ENCODE measurements at regions not wholly inside any gene's neighbourhood (a gene's known extent, or its start where the extent isn't known, plus 50 kb on each side); places are given as distances from the start of the nearest gene placed in this dataset.
A peak's percentile ranks its signal among the peaks of the same experiment; 100 is the strongest.

DNA sequence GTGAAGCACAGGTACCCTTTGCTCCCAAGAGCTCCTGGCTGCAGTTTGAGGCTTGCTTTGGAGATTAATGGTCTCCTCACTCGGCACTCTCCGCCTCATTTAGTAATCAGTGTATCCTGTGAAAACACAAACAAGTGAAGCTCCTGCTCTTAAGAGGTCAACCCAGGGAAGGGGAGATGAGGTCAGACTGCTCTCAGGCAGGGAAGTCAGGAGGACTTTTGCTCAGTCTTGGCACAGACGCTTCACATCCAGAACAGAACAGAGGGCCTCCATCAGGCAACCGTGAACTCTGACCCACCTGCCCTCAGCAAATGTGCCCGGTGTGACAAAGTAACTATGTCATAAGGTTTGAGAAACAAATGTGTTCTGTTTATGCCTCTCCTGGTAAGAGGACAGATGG is 428.8 kb upstream of the JARID2 start:
- ATAC-seq (ENCODE audit: poor library complexity) (no peak), DNase-seq (no peak)
- intact Hi-C loops (cut with DNase I): no loop called here

DNA sequence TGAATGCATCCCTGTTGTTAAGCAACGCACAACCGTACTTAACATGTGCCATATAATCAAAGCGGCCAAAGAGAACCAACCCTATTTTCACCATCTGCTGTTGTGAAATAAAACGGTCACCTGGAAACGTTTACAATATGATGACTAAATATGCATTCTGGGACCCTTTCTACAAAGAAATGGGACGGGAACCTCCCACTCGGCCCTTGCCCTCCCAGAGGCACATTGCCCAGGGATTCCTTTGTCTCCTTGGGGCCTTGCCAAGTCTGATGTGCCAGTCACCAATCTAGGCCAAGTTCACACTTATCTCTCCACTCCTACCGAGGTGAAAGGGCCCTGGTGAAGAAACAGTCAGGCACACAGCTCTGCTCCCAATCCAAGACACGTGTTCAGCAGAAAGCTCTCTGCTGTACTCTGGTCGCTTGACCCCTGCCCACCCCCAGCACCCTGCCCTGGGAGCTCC is 427.4 kb upstream of the JARID2 start:
- DNase-seq: peak; percentile 52
- peak; percentile 85 for ATAC-seq (ENCODE audit: poor library complexity)
- intact Hi-C loops (cut with DNase I): no loop called here

DNA sequence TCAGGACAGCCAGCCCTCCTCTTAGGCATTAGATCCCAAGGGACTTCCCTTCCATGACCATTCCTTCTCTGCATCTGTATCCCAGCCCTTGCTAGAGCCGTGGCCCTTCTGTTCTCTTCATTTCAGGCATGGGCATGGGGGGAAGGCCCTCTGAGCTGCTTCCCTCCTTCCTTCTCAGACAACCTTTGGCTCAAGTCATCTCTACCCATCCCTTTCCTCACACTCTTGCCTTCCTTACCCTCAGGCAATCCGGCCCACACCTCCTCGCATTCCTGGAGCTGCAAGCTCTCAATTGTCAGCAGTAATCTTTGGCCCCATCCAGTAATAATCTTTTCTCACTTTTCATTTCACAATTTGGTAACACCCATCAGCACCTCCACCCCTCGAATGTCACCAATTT is 426.9 kb upstream of the JARID2 start:
- DNase-seq: no peak
- ATAC-seq (ENCODE audit: poor library complexity): peak; percentile 15
- intact Hi-C loops (cut with DNase I): no loop called here

DNA sequence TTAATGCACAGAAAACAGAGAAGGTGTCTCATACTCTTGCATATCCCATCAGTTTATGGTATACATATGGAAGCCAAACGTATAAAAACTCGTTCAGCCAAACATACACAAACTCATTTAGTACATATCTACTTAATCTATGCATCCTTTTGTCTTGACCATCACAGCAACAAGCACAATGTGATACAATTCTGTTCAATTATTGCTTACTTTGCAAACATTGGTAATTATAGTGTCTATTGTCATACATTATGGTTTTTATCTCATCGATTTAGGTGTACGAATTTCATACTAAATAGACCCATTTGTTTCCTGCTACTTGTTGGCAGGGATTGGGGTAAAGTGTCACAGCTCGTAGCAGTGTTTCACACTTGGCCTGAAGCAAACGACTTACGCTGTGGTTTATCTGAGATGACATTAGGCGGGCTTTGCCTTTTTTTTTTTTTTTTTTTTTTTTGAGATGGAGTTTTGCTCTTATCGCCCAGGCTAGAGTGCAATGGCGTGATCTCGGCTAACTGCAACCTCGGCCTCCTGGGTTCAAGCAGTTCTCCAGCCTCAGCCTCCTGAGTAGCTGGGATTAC is 425.9 kb upstream of the JARID2 start:
- intact Hi-C loops (cut with DNase I): no loop called here
- ATAC-seq (ENCODE audit: poor library complexity): no peak
- DNase-seq: no peak

DNA sequence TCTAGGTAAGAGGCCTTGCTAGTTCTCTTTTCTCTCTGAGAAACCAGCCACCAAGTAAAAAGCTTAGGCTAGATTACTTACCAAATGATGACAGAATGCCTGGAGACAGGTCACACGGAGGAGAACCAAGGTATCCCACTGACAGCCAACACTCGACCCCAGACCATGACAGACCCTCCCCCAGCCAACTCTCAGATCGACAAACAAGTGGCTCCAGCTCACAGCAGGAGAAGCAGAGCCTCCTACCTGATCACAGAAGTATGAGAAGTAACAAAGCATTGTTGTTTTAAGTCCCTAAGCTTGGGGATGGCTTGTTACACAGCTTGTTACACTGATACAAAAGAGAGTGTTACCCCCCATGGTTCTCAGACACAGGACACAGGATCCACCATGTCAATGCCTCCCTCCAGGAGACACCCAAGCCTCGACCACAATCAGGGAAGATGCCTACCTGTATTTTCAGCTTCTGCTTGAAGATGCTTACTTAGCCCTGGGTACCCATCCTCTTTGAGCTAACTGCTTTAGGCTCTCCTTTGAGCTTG is 423.8 kb upstream of the JARID2 start:
- intact Hi-C loops (cut with DNase I): no loop called here
- no peak for ATAC-seq (ENCODE audit: poor library complexity)
- DNase-seq: no peak

DNA sequence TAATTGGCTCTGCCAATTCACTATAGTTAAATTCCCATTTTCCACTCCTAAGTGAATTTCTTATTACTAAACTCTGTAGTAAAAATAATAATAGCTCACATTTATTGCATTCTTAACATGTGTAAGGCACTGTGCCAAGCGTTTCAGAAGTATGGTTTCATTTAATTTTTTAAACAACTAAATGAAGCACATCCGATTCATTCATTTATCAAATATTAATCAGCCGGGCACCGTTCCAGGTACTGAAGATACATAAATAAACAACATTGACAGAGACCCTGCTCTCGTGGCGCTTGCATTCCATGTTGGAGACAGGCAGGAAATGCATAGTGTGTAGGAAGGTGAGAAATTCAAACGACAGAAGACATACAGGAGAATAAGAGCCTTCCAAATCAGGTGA is 423.2 kb upstream of the JARID2 start:
- intact Hi-C loops (cut with DNase I): no loop called here
- no peak for ATAC-seq (ENCODE audit: poor library complexity)
- DNase-seq: no peak

DNA sequence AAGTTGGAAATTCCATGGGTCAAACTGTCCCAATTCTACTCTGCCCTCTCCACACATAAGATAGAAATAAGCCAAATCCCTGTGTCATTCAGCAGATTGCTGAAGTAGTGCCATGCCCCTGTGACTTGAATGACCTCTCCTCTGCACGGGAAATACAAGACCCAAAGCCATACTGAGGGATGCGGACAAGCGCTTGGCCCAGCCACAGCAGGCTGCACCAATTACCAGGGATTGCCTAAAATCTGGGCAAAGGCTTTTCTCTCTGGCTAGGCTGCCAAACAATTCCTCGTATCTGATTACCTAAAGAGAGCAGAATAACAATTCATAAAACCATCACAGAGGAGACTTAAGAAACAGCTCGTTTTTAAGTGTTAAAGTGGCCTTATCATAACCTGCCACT is 421.8 kb upstream of the JARID2 start:
- DNase-seq (no peak), ATAC-seq (ENCODE audit: poor library complexity) (no peak)
- intact Hi-C loops (cut with DNase I): no loop called here

DNA sequence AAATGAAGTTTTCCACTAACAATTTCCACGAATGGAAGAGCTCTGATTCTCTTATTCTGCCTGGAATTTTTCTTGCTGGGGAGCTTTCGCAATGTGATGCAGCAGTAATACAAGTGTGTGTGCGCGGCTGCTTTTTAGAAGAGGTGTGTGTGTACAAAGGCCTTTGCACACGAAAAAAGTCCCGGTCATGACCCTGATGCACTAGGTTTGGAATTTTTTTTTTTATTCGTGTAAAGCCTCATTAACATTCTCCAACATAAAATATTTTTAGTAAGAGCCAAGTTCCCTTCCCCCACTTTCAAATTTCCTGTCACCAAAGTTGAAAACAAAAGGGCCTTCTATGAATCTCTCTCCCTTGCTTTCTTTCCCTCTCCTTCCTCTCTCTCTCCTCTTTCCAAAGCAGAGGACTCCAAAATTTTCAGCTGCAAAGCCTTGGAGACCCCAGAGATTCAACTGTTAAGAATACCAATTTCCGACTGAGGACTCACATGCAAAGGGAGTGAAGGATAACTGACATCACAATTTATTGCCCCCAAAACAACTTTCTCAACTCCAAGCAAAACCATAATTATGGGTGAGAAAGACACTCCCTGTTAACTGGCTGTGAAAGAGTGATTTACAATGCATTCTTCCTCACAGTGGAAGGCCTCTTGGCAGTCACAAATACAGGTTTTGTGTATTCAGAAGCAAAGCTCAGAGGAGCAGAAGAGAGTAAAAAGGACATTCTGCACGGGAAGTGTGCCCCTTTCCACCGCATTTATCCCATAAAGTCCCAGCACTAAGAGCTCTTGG is 421.2 kb upstream of the JARID2 start:
- intact Hi-C loops (cut with DNase I): no loop called here
- ATAC-seq (ENCODE audit: poor library complexity) (no peak), DNase-seq (no peak)

DNA sequence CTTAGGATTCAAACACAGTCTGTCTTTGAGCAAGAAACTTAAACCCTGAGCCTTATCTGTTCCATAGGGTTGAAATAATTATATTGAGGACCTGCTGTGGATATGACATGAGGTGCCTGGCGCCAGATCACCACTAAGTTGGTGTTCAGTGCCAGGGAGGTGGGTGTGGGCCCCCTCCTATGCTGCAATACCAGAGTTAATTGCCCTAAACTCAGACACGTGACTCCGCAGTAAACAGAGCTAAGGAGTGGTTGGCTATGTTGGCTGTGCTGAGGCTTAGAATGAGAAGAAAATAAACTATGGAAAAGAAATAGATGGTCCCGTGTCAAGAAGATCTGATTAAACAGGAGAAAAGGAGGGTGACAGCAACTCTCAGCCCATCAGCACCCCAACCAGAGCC is 419.4 kb upstream of the JARID2 start:
- intact Hi-C loops (cut with DNase I): no loop called here
- no peak for ATAC-seq (ENCODE audit: poor library complexity)

DNA sequence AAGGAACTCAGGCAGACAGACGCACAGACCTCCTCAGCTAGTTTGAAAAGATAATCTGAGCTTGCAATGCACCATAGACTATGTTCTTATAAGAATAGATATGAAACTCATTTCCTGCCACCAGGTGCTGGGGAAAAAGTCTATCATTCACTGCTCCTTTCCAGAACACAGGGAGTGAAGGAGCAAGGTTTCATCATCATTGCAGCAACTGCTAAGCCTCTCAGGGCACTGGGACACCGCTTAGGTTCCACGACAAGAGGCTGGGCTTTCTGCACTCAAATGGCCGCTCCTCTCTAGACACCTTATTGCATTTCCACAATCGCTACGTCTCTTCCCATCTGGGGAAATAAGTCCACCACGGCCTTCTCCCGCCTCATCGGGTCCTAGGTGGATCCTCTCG is 418.5 kb upstream of the JARID2 start:
- intact Hi-C loops (cut with DNase I): no loop called here
- ATAC-seq (ENCODE audit: poor library complexity): no peak
- no peak for DNase-seq

More for the DNA sequence above, 419.4 kb upstream of the JARID2 start:
- DNase-seq: no peak

DNA sequence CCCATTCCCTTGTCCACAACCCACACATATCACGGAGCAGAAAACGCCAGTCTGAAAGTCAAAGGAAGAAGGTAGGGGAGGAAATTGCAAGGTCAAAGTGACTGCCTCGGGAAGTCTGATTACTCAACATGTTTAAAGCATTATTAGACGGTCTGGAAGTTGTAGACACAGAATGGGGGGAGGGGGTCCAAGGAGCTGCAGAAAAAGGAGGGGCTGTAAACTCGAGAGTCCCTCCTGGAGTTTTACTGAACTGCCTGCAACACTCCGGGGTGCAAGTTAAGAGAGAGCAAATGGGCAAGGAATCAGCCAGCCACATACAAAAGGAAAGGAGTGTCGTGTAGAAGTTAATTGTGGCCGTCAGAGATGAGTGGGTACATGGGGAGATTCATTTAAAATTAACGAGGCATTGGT is 417.7 kb upstream of the JARID2 start:
- ATAC-seq (ENCODE audit: poor library complexity) (no peak), DNase-seq (no peak)
- intact Hi-C loops (cut with DNase I): no loop called here

DNA sequence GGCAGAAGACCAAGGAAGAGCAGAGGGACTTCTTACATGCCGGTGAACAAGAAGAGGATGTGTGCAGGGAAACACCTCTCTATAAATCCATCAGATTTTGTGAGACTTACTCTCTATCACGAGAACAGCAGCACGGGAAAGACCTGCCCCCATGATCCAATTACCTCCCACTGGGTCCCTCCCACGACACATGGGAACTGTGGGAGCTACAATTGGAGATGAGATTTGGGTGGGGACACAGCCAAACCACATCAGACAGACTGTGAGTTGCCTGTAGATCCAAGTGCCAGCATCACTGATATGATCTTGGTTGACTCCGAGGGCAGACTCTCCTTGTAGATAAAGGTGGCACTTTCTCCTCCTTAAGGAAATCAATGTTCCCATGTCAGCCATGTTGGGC is 414.8 kb upstream of the JARID2 start:
- no peak for DNase-seq
- no peak for ATAC-seq (ENCODE audit: poor library complexity)
- intact Hi-C loops (cut with DNase I): no loop called here

DNA sequence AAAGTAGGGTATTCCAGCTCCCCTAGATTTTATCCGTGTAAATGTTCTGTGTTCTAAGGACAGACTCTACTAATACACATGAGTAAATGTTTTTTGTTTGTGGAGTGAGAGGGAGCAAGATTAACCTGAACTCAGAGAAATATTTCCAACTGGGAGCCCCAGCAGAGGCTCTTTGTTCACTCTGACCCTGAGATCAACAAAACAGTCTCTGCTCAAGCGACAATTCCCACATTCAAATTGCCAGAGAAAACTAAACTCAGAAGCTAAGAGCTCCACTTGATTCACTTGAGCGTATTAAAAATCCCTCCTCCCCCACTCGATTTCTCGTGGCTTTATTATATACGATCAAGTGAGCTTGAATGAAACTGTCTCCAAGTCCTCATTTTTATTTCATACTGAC is 413.9 kb upstream of the JARID2 start:
- no peak for DNase-seq
- no peak for ATAC-seq (ENCODE audit: poor library complexity)
- intact Hi-C loops (cut with DNase I): no loop called here

DNA sequence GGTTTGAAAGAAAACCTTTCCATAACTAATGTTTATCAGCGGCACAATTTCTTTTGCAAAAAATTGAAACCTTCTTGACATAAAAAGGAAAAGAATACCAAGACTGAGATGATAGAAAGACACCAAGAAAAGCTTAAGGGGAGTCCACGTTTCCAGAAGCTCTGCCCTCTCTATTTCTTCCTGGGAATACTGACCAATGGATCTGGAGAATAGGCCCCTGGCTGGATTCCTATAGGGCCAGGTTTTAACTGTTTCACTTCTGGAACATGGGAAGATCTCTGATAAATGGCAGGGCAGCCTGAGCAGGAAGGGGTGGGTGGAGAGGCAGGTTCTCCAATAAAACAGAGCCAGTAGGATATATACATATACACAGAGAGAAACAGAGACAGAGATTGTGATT is 413.4 kb upstream of the JARID2 start:
- DNase-seq (no peak), ATAC-seq (ENCODE audit: poor library complexity) (no peak)
- intact Hi-C loops (cut with DNase I): no loop called here

DNA sequence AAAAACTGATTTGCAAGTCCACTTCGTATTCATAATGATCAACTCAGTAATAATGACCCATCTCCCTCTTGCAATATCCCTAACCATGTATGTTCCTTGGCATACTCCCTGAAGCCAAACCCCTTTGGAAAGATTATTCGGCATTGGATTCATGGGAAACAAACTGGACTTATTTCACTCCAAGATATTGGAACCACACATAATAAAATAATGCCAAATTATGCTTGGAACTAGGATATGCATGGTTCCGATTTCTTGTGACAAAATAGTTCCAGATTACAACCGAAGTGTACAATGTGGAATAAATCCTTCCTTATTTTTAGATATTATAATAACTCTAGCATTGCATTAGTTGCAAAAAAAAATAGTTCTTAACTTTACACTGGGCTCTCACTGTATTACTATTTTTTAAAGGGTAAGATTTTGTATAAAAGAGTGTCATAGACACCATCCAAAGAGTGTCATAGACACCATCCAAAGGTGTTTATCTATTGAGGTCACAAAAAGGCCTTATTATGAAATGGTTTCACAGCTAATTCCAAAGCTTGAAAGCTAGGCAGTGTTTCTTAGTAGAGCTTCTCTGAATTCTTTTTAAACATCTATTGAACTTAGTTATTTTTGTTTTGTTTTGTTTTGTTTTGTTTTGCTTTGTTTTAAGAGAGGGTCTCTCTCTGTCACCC is 410.9 kb upstream of the JARID2 start:
- ATAC-seq (ENCODE audit: poor library complexity) (no peak), DNase-seq (no peak)
- intact Hi-C loops (cut with DNase I): no loop called here

DNA sequence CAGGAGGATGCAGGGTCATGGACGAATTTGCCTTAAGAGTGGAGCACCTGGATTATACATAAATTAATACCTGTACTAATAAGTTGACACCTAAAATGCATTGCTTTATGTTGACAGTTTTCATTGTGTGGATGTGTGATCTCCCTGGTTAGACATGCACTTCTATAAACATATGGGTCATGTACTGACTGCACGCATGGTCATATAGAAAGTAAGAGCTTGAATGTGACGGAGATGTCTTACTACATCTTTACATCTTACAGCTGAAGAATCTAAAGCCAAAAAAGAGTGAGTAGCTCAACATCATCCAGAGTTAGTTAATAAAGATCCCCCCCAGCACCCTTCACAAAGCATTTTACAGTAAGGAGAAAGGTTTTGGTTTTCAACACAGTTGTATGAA is 408.4 kb upstream of the JARID2 start:
- ATAC-seq (ENCODE audit: poor library complexity) (no peak), DNase-seq (no peak)
- intact Hi-C loops (cut with DNase I): no loop called here

DNA sequence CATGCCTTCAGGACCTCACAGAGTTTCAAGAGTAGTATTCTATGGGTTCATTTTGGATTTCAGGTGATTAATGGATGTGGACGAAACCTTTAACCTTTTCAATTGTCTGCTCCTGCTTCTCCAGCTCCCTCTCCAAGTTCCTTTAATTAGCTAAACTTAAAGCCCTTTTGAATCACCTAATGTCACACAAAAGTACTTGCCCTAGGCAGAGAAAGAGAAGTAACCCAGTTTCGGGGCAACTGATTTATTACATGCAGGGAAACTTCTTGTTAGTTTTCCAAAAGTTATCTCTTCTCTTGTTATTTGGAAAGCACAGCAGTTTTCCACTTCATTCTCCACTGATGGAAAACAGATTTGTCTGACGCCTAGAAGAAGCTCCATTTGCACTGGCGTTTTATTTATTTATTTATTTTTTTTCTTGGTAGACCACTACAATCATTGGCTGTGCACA is 407.7 kb upstream of the JARID2 start:
- DNase-seq (no peak), ATAC-seq (ENCODE audit: poor library complexity) (no peak)
- intact Hi-C loops (cut with DNase I): no loop called here

DNA sequence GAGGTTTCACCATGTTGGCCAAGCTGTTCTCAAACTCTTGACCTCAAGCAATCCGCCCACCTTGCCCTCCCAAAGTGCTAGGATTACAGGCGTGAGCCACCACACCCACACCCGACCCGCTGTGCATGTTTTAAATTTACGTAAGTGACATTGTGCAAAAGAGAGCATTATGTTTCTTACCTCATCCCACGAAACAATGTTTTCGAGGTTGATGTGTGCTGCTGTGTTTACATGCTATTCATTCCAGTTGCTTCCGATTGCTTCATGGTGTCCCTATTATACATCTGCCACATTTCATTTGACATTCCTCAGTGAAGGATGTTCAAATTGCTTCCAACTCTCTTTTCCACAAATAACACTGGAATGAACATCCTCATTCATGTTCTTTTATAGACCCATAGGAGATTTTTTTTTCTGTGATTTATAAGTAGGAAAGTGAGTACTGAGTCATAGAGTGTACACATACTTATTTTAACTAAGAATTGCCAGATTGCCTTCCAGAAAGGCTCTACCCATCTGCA is 403.9 kb upstream of the JARID2 start:
- intact Hi-C loops (cut with DNase I): no loop called here
- DNase-seq (no peak), ATAC-seq (ENCODE audit: poor library complexity) (no peak)

DNA sequence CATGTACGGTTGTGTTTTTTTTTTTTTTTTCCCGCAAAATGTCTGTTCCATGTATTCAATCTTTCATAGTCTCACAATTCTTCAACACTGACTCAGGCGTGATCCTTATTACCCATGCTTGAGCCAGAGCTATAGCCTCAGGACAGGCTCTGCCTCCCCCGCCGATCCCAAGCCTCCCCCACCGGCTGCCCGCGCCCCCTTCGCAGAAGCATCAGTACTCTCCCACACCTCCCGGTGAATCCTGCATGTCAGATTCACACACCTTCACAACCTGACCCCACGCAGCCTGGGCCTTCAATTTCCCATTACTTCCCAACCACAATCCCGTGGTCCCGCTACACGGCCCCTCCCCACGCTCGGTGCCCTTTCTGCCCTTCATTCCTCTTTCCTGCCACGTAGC is 401.5 kb upstream of the JARID2 start:
- ATAC-seq (ENCODE audit: poor library complexity) (no peak), DNase-seq (no peak)
- intact Hi-C loops (cut with DNase I): no loop called here

DNA sequence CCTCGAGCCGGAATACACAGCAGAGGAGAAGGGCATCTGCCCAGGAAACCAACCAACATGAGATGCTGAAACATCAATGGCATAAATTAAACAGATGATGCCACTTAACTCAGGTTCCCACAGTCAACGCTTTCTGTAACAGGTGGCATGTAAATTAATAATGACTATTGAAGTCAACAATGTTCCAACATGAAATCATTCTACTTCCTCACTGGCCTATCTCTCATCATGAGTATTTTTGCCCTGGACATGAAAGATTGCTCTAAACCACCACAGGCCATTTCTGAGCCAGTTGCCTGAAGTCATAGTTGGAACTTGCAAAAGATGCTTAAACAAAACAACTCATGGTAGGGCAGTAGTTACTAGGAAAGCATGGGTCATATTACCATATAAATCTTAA is 397.9 kb upstream of the JARID2 start:
- intact Hi-C loops (cut with DNase I): no loop called here
- DNase-seq (no peak), ATAC-seq (ENCODE audit: poor library complexity) (no peak)

All from Right ventricle myocardium superior (tissue), 1 donor.